ENCODE measurements at regions not wholly inside any gene's neighbourhood (a gene's known extent, or its start where the extent isn't known, plus 50 kb on each side); places are given as distances from the start of the nearest gene placed in this dataset.

DNA sequence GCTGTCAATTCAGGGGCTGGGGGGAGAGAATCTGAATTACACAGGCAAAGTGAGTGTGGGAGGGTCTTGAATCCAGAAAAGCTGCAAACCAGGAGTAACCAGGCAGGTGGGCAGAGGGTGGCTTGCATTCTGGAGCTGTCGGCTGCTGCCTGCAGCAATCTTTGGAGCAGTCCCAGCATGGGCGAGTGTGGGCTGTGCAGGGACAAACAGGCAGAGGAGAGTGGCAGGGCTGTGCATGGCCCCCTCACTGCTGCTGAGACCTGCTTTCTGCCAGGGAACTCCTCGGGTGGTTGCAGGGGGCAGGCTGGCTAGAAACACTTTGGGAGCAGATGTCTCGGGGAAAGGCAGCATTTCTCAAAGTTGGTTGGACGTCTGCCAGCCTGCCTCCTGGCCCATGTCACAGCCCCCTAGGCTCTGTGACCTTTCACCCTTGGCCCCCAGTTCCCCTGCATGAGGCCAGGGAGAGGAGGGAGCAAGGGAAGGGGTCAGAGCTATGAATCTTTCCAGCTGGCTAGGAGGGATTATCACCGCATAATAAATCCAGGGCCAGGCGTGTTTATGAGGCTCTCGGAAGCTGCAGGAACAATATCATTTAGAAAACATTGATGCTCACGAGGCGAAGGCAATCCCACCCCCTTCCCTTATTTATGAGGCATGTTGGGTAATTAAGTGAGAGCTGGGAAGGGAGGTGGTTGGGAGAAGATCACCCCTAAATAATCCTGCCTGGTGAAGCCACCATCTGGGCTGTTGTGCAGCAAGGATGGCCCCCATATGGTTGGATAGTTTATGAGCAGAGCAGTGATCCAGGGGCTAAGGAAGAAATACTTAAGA is 212.3 kb upstream of the NCAM1 start:
- ATAC-seq (no peak), DNase-seq (ENCODE audit: low spot score in 2 of 2) (no peak)
- Mint-ChIP-seq H3K27ac (peak overlapping the region in 1 of 2 donors; percentile 44), H3K9me3 (peaks cover 0 to 8% of the 10 kb centered on the region in 2 donors), H3K36me3 (no peaks in the 10 kb centered on the region)

DNA sequence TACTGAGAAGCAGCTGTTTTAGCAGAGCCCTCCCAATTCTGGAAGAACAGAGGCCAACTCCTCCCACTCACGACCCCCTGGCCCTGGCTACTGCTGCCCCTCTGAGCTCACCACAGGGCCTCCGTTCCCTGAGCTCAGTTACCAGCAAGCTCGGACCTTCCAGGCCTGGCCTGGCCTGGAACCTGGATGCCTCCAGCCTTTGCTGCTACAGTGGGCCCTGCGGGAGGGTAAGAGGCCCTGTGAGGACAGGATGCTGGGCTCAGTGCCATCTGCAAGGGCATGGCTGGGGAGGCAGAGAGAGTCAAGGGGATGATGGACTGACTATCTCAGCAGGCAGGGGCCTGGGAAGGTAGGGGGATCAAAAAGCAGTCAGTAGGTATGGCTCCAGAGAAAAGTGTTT is 209.9 kb upstream of the NCAM1 start:
- Mint-ChIP-seq H3K9me3 (peaks cover 0 to 3% of the 10 kb centered on the region in 2 donors), H3K27ac (no peak overlapping the region), H3K36me3 (no peaks in the 10 kb centered on the region)
- DNase-seq (ENCODE audit: low spot score in 2 of 2) = no peak
- no peak for ATAC-seq

DNA sequence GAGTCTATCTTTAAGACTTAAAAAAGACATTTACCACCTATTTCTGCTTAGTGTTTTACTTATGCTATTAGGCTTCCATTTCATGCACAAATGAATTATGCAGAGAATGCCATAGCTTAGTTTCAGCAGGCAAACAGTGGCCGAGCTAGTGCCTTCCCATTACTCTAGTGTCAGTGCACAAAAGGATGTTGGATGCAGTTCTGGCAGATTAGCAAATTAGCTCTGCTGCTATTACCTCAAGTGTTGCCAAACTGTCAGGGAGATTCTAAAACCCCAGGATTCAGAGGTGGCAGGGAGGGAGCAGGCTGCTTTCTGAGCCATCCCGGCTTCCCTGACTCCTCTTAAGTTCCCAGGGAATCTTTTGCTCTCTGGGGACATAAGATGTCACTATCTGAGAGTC is 209.4 kb upstream of the NCAM1 start:
- no peaks in the 10 kb centered on the region for H3K9me3 Mint-ChIP-seq
- ATAC-seq (no peak), DNase-seq (ENCODE audit: low spot score in 2 of 2) (no peak)
- H3K27ac Mint-ChIP-seq = no peak overlapping the region
- no peaks in the 10 kb centered on the region for H3K36me3 Mint-ChIP-seq

DNA sequence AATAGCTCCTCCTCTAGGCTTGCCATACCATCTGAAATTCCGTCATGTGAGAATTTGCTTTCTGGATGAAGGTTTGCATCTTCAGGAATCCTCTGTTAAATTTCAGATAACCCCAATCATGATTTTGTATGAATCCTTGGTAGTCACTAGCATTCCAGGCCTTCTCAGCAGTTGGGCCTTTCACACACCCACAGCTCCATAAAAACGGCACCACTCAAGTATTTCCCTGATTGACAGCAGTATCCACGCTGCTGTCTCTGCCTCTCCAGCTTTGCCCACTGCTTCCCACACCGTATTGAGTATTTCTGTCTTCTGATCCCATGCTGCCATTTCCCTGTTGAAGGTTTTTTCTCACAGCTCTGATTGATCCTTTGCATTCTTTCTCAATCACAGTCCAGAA is 208.7 kb upstream of the NCAM1 start:
- ATAC-seq (no peak), DNase-seq (ENCODE audit: low spot score in 2 of 2) (no peak)
- Mint-ChIP-seq H3K27ac (no peak overlapping the region), H3K9me3 (no peaks in the 10 kb centered on the region), H3K36me3 (no peaks in the 10 kb centered on the region)

DNA sequence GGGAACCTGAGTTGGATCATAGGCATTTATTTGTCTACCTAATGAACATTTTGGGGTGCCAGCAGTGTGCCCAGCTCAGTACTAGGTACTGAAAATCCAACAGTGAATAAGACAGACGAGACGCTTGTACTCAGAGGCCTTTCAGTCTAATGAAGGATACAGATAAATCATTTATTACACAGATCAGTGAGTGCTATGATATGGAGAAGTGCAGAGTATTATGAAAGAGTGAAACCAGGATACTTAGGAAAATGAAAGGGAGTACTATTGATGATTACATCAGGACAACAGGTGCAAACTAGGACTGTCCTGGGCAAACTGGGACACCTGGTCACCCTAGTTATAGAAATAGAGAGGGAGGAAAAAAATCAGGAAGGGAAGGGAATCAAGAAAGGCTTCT is 207.5 kb upstream of the NCAM1 start:
- ATAC-seq = no peak
- no peaks in the 10 kb centered on the region for H3K9me3 Mint-ChIP-seq

DNA sequence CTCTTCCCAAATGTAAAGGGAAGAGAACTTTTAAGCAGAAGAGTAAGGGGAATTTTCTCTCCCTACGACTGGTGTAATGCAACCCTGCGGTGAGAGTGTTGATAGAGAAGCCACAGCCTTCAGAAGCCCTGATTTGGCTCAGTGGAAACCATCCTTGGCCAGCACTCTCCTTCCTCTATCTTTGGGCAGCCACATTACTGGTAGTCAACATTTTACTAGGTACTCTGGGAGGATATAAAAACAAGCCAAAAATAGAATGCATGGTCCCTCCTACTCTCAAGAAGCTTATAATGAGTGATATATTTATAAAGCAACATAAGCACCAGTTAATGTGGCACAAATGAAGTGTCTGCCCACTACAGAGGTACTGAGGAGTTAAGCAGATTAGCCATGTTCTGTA is 201.8 kb upstream of the NCAM1 start:
- Mint-ChIP-seq H3K27ac (no peak overlapping the region), H3K36me3 (no peaks in the 10 kb centered on the region), H3K9me3 (no peaks in the 10 kb centered on the region)
- DNase-seq (ENCODE audit: low spot score in 2 of 2) (no peak), ATAC-seq (no peak)

More for the DNA sequence above, 207.5 kb upstream of the NCAM1 start:
- Mint-ChIP-seq H3K27ac (no peak overlapping the region), H3K36me3 (no peaks in the 10 kb centered on the region)
- DNase-seq (ENCODE audit: low spot score in 2 of 2) = no peak

DNA sequence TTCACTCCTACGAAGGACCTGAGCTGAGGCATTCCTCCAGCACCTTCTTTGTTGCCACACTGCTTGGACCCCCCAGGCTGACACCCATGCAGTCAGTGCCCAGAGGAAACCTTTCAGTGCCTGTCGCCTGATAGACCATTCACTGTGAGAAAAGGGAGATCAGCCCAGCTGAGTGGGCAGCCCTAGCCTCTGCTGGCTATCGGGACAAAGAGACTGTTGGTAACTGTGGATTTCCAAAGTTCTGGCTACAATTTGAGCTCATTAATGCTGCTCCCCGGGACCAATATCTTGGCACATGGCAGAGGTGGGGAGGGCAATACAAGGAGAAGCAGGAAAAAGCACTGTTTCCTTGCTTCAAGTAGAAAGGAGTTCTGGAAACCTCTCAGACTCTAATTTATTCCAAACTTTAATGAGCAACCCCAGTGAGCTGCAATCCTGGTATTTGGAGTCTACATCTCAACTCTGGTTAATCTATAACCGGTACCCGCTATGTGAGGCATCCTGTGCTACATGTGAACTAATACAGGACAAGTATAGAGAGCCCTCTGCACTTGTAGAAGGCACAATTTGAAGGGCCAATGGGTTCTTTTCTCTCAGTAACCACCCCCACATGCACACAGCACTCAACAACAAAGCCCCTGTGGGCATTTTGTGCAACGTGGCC is 200.7 kb upstream of the NCAM1 start:
- DNase-seq (ENCODE audit: low spot score in 2 of 2) = no peak
- H3K9me3 Mint-ChIP-seq = no peaks in the 10 kb centered on the region

DNA sequence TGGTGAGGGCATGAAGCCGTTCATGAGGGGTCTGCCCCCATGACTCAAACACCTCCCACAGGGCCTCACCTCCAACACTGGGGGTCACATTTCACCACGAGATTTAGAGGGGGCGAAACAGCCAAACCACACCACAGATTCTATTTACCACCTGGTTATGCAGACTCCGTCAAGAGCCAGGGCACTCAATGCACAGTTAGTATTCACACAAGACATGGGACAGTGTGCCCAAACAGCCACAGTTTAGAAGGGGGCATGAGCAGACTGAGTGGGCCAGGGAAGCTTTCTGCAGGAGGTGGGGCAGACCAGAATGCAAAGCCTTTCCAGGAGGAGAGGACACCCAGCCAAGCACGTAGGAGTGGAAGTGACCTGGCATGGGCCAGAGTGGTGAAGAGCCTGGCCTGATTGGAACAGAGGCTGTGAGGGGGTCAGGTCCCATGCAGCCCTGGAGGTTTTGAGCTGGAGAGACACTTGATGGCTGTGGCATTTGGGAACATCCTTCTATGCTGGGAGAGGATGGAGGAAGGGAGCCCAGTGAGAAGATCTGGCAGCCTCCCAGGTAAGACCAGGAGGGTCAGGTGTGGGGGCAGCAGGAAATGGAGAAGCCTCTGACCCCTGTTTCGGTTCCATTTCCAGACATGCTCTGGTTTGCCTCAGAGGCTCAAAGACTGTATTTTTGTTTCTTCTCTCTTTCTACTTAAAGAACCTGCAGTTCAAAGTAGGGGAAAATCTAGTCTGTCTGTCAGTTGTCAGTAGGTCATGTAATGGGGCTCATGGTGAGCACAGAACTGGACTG is 199.1 kb upstream of the NCAM1 start:
- no peak overlapping the region for H3K27ac Mint-ChIP-seq
- no peaks in the 10 kb centered on the region for H3K36me3 Mint-ChIP-seq
- DNase-seq (ENCODE audit: low spot score in 2 of 2) (no peak), ATAC-seq (no peak)
- no peaks in the 10 kb centered on the region for H3K9me3 Mint-ChIP-seq

More for the DNA sequence above, 200.7 kb upstream of the NCAM1 start:
- ATAC-seq = no peak
- no peaks in the 10 kb centered on the region for H3K36me3 Mint-ChIP-seq
- H3K27ac Mint-ChIP-seq = no peak overlapping the region

DNA sequence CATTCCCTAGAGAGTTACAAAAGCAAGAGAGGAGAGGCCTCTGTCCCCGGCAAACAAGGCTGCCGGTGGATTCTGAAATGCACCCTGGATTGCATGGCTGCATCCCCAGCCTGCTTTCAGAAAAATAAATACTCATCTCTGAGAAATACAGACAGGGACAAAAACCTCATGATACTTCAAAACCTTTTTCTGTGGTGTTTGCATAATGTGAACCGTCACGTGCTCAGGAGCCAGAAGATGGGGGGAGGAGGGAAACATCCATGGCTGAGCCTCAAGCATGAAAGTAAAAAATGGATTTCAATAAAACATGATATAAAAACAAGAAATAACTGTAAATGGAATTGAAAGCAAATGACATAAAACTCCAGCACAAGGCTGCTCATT is 198.5 kb upstream of the NCAM1 start:
- ATAC-seq (no peak), DNase-seq (ENCODE audit: low spot score in 2 of 2) (no peak)
- H3K9me3 Mint-ChIP-seq = no peaks in the 10 kb centered on the region
- H3K27ac Mint-ChIP-seq = no peak overlapping the region
- H3K36me3 Mint-ChIP-seq = no peaks in the 10 kb centered on the region

DNA sequence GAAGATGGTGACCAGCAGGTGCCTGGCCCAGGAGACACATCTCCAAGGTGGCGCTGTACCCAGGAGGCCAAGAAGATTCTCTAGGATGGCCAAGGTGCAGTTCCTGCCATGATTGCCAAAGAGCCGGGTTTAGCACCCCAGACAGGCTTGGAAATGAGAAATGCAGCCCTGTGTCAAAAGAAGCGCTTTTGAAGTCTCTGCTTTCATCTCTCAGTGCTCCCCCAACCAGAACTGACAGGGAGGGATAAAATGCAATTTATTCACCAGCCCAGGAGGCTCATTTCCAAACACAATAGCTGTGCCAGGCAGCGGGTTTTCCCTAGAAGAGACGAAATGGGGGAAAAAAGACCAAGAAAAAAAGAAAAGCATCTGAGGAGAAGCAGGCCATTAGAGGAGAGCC is 195.9 kb upstream of the NCAM1 start:
- no peaks in the 10 kb centered on the region for H3K9me3 Mint-ChIP-seq
- no peak for DNase-seq (ENCODE audit: low spot score in 2 of 2)
- no peak overlapping the region for H3K27ac Mint-ChIP-seq
- ATAC-seq = no peak
- H3K36me3 Mint-ChIP-seq = no peaks in the 10 kb centered on the region

DNA sequence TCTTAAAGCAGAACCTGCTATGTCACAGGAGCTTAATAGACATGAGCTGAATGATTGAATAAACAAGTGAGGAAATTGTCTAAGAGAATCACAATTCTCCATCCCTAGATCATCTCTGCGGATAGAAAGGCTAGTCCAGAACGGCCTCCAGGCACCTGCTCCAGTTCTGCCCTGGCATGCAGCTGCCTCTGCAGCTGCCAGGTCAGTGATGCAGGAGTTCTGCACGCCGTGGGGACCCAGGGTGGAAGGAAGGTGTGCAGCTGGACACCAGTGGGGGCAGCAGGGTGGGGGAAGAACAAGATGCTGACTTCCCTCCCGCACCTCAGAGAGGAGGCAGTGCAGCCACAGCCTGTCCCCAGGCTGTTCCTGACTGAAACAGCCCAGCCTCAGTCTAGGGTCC is 192.1 kb upstream of the NCAM1 start:
- no peak for ATAC-seq
- Mint-ChIP-seq H3K27ac (no peak overlapping the region), H3K9me3 (no peaks in the 10 kb centered on the region), H3K36me3 (no peaks in the 10 kb centered on the region)
- DNase-seq (ENCODE audit: low spot score in 2 of 2) = no peak

DNA sequence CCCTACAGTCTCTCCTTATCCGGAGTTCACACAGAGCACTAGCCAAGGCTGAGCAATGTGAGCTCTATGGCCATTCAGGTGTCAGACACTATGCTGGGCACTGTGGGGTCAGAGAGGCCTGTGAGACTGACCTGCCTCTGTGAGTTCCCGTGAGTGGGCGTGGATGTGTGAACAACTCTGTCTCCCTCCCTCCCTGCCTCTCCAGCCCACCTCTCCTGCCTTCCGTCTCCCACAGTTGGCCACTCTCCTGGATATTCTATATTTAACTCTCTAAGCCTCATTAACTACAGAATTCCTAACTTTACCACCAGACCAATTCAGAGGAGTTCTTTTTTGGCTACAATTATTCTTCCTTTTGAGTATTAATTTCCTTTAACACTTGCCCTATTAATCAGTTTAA is 191.6 kb upstream of the NCAM1 start:
- H3K36me3 Mint-ChIP-seq = no peaks in the 10 kb centered on the region
- H3K27ac Mint-ChIP-seq = no peak overlapping the region
- no peak for DNase-seq (ENCODE audit: low spot score in 2 of 2)
- H3K9me3 Mint-ChIP-seq = no peaks in the 10 kb centered on the region
- no peak for ATAC-seq

DNA sequence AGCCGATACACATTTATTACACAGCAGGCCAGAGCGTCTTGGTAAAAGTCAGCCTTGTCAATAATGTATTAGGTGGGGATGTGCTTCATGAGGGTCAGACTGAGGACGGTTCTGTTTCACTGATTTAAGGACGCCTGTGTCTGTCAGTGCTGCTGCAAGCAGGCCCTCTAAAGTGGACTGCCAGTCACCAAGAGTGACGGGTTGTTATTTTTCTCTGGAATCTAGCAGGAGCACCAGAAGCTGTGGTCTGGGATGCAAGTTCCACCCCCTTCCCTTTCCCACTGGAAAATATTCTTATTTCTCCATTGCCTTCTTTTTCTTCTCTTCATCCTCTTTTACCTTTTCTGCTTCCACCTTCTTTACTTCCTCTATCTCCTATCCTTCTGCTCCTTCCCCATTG is 191.2 kb upstream of the NCAM1 start:
- H3K27ac Mint-ChIP-seq = no peak overlapping the region
- no peaks in the 10 kb centered on the region for H3K9me3 Mint-ChIP-seq
- ATAC-seq (no peak), DNase-seq (ENCODE audit: low spot score in 2 of 2) (no peak)
- no peaks in the 10 kb centered on the region for H3K36me3 Mint-ChIP-seq

DNA sequence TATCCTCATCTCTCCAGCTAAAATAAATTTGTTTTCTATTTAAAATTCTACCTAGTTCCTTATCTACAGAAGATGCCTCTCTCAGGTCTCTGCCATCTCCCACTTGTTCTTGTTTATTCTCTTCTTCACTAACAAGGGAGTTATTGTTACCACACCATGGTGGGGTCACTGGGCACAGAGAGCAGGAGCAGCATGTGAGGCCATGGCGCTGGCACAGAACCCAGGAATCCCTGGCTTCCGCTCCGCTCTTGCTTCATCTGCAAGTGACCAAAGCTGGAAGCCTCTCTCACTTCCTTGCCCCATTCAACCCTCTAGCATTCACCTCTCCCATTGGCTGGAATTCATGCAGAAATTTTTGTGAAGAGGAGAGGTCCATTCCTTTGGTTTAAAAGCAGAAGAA is 190.7 kb upstream of the NCAM1 start:
- H3K9me3 Mint-ChIP-seq = no peaks in the 10 kb centered on the region
- no peak overlapping the region for H3K27ac Mint-ChIP-seq
- DNase-seq (ENCODE audit: low spot score in 2 of 2) (no peak), ATAC-seq (no peak)
- no peaks in the 10 kb centered on the region for H3K36me3 Mint-ChIP-seq

DNA sequence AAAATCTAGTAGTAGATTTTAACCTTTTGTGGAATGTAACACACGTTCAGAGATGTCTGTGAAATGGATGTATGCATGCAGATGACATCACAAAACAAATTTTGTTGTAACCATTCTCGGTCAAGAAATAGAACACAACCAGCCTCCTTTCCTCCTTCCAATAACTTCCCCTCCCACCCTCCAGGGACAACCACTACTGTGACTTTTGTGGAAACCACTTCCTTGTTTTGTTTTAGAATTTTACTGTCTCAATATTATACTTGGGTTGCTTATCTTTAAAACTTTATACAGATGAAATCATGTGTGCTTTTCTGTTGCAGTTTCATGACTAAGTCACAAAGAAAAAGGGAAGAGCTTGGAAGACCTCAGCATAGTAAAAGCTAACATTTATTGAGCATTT is 189.4 kb upstream of the NCAM1 start:
- Mint-ChIP-seq H3K27ac (no peak overlapping the region), H3K36me3 (no peaks in the 10 kb centered on the region), H3K9me3 (no peaks in the 10 kb centered on the region)
- ATAC-seq (no peak), DNase-seq (ENCODE audit: low spot score in 2 of 2) (no peak)

DNA sequence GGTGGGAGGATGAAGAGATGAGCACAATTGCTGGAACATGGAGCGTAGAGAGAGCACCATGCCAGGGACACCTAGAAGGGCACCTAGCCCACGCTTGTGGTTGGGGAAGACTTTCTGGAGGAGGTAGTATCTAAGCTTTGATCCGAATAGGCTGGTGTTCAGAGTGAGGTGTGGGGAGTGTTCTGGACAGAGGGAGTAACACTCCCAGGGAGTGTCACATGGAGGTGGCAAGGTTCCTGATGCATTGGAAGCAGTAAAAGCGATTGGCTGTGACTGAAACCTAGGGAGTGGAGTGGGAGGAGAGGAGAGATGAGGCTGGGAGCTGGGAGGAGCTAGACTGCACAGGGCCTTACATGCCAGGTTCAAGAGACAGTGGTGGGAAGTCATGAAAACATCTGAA is 188.0 kb upstream of the NCAM1 start:
- DNase-seq (ENCODE audit: low spot score in 2 of 2) = no peak
- ATAC-seq = no peak
- H3K9me3 Mint-ChIP-seq = no peaks in the 10 kb centered on the region
- H3K36me3 Mint-ChIP-seq = no peaks in the 10 kb centered on the region
- no peak overlapping the region for H3K27ac Mint-ChIP-seq

DNA sequence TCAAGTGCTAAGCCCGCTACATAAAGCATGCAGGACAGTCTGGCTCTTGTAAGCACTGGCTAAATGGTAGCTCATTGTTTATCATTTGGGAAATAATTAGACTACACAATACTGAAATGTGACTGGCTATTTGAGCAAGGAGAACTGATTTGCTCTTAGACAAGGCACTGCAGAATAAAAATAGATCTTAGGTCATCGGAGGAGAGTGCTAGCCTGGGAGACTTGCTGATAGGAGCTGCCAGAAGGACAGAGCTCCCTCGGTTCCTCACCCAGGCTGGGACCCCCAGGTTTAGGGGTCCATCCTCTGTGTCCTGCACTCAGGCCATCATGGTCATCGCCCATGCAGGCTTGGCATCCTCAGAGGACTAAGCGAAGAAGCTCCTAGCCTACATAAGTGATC is 184.4 kb upstream of the NCAM1 start:
- DNase-seq (ENCODE audit: low spot score in 2 of 2) = no peak
- ATAC-seq = no peak
- Mint-ChIP-seq H3K27ac (no peak overlapping the region), H3K9me3 (no peaks in the 10 kb centered on the region), H3K36me3 (no peaks in the 10 kb centered on the region)

Measured in activated naive CD4-positive, alpha-beta T cell treated with anti-CD3 and anti-CD28 coated beads, Interleukin-2, amount 50 U/mL, for 72 hours (primary cell).